ENCODE measurements at regions not wholly inside any gene's neighbourhood (a gene's known extent, or its start where the extent isn't known, plus 50 kb on each side); places are given as distances from the start of the nearest gene placed in this dataset.
A peak's percentile ranks its signal among the peaks of the same experiment; 100 is the strongest.
"Not testable (repeated sequence)": the region's sequence is repeated elsewhere in the genome, so short reads cannot be mapped to it uniquely, and the experiment has no call there.

DNA sequence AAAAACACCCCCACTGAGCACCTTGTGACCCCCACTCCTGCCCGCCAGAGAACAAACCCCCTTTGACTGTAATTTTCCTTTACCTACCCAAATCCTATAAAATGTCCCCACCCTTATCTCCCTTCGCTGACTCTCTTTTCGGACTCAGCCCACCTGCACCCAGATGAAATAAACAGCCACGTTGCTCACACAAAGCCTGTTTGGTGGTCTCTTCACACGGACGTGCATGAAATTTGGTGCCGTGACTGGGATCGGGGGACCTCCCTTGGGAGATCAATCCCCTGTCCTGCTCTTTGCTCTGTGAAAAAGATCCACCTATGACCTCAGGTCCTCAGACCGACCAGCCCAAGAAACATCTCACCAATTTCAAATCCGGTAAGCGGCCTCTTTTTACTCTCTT lies 419.8 kb downstream of the MAFB start:
- H3K27me3 ChIP-seq (ENCODE audit: control insufficient read depth in 5 of 5, insufficient read depth in 4 of 5, low read length in 5 of 5); H3K36me3 ChIP-seq (ENCODE audit: control insufficient read depth in 5 of 5, insufficient read depth in 5 of 5, low read length in 5 of 5); H3K9me3 ChIP-seq (ENCODE audit: control insufficient read depth in 5 of 5, low read length in 5 of 5); H3K9ac ChIP-seq (ENCODE audit: low read length in 5 of 5); H3K27ac ChIP-seq (ENCODE audit: low read depth, low read length); H3K4me3 ChIP-seq (ENCODE audit: low read depth in 1 of 5, low read length in 5 of 5); H3K4me1 ChIP-seq (ENCODE audit: control insufficient read depth in 5 of 5, insufficient read depth in 5 of 5, low read length in 5 of 5): not testable (repeated sequence)

DNA sequence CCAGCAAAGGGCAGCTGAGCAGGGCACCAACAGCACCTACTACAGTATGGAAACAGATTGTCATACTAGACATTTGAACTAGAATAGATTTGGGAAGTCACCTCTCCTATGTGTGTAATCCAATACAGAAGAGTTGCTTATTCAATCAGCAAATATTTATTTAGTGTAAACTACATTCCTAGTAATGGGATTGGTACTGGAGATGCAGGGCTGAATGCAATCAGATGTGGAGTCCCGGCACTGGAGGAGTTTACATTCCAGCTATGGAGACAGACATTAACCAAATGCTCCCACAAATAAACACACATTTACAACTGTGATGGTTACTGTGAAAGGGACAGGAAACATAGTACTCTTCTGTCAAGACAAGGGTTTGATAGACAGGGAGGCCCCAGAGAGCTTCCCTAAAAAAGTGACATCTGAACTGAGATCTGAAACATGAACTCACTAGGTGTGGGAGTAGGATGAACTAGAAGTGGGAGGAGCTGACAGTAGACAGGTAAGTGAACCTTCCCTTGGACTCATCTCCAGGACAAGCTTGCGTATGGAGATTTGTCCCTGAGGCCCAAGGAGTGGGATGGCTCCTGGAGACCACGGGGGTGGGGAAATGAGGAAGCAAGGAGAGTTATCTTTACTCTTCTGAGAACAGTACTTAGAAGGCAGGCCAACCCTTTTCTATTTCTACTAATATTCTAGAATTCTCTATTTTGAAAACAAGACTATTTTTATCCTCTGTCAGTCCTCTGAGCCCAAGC lies 420.5 kb downstream of the MAFB start:
- H3K4me1 ChIP-seq (ENCODE audit: control insufficient read depth in 5 of 5, insufficient read depth in 5 of 5, low read length in 5 of 5): peaks cover 0 to 11% (median 10%) of the 10 kb centered on the region in 5 donors
- no peaks in the 10 kb centered on the region for H3K36me3 ChIP-seq (ENCODE audit: control insufficient read depth in 5 of 5, insufficient read depth in 5 of 5, low read length in 5 of 5)
- H3K27ac ChIP-seq (ENCODE audit: low read depth, low read length): no peak overlapping the region
- no peaks in the 10 kb centered on the region for H3K9me3 ChIP-seq (ENCODE audit: control insufficient read depth in 5 of 5, low read length in 5 of 5)
- no peaks in the 10 kb centered on the region for H3K27me3 ChIP-seq (ENCODE audit: control insufficient read depth in 5 of 5, insufficient read depth in 4 of 5, low read length in 5 of 5)
- H3K9ac ChIP-seq (ENCODE audit: low read length in 5 of 5): no peak overlapping the region
- no peak overlapping the region for H3K4me3 ChIP-seq (ENCODE audit: low read depth in 1 of 5, low read length in 5 of 5)

DNA sequence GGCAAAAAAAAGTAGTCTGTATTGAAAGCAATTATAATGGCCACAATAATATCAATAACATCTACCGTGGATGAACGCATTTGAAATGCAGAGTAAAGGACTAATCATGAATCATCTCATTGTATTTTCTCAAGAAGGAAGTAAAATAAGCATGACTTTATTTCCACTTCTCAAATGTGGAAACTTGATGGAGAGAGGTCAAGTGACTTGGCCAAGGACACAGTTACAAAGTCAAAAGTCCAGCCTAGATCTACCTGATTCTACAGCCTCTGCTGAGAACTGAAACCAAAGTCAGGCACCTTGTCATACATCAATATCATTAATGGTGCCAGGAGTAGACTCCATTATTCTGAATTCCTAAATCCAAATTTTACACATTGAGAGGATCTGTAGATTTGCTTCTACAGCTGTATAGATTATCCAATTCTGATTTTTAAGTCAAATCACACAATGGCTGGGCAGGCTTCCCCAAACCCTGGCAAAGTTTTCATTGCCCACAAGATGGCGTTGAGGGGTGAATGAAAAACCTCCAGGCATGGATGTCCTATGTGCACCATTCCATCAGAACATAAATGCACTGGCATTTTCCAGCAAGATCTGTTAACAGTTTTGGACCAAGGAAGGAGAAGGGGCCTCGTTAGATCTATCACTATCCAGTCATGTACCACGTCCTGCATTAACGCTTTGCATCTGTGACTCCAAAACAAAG lies 423.1 kb downstream of the MAFB start:
- Histone ChIP-seq H3K9me3 (ENCODE audit: control insufficient read depth in 5 of 5, low read length in 5 of 5) (no peaks in the 10 kb centered on the region), H3K9ac (ENCODE audit: low read length in 5 of 5) (no peak overlapping the region), H3K4me1 (ENCODE audit: control insufficient read depth in 5 of 5, insufficient read depth in 5 of 5, low read length in 5 of 5) (peaks cover 0 to 17% (median 10%) of the 10 kb centered on the region in 5 donors), H3K27ac (ENCODE audit: low read depth, low read length) (no peak overlapping the region), H3K27me3 (ENCODE audit: control insufficient read depth in 5 of 5, insufficient read depth in 4 of 5, low read length in 5 of 5) (no peaks in the 10 kb centered on the region), H3K36me3 (ENCODE audit: control insufficient read depth in 5 of 5, insufficient read depth in 5 of 5, low read length in 5 of 5) (no peaks in the 10 kb centered on the region), H3K4me3 (ENCODE audit: low read depth in 1 of 5, low read length in 5 of 5) (no peak overlapping the region)

DNA sequence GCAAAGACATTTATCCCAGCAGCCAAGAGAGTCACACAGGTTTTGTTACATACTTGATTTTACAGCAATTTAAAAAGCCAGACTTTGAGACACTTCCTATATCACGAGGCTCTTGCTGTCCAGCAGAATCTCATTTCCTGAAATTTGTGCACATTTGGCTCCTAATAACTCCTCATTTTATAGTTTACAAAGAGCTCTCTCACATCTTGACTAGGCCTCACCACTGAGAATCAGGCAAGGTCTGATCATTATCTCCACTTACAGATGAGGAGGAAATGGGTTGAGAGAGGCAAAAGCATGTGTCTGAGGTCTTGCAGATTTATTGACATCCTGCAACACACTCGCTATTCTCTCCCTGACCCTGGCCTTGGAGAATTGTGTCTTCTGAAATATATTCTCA lies 426.8 kb downstream of the MAFB start:
- Histone ChIP-seq H3K9me3 (ENCODE audit: control insufficient read depth in 5 of 5, low read length in 5 of 5) (no peaks in the 10 kb centered on the region), H3K27me3 (ENCODE audit: control insufficient read depth in 5 of 5, insufficient read depth in 4 of 5, low read length in 5 of 5) (no peaks in the 10 kb centered on the region), H3K36me3 (ENCODE audit: control insufficient read depth in 5 of 5, insufficient read depth in 5 of 5, low read length in 5 of 5) (no peaks in the 10 kb centered on the region), H3K4me1 (ENCODE audit: control insufficient read depth in 5 of 5, insufficient read depth in 5 of 5, low read length in 5 of 5) (peaks cover 0 to 17% (median 10%) of the 10 kb centered on the region in 5 donors), H3K9ac (ENCODE audit: low read length in 5 of 5) (no peak overlapping the region), H3K27ac (ENCODE audit: low read depth, low read length) (no peak overlapping the region), H3K4me3 (ENCODE audit: low read depth in 1 of 5, low read length in 5 of 5) (no peak overlapping the region)

DNA sequence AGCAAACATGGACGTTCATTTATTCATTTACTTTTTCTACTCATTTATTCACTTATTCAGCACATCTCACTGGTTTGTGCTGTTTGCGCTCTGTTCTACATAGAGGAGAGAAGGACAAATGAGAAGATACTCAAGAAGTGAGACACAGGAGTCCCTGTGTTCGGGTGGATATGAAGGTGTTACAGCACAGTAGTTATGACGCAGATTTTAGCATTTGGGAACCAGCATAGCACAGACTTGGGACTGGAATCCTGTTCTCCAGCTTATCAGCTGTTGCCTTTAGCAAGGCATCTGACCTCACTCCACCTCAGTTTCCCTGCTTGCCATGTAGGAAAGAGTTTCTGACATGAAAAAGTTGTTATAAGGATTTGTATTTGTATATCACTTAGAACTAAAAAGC lies 430.1 kb downstream of the MAFB start:
- no peak overlapping the region for H3K27ac ChIP-seq (ENCODE audit: low read depth, low read length)
- no peak overlapping the region for H3K9ac ChIP-seq (ENCODE audit: low read length in 5 of 5)
- no peaks in the 10 kb centered on the region for H3K9me3 ChIP-seq (ENCODE audit: control insufficient read depth in 5 of 5, low read length in 5 of 5)
- H3K36me3 ChIP-seq (ENCODE audit: control insufficient read depth in 5 of 5, insufficient read depth in 5 of 5, low read length in 5 of 5): no peaks in the 10 kb centered on the region
- H3K4me1 ChIP-seq (ENCODE audit: control insufficient read depth in 5 of 5, insufficient read depth in 5 of 5, low read length in 5 of 5): peaks cover 3 to 30% (median 25%) of the 10 kb centered on the region in 5 donors
- no peak overlapping the region for H3K4me3 ChIP-seq (ENCODE audit: low read depth in 1 of 5, low read length in 5 of 5)
- H3K27me3 ChIP-seq (ENCODE audit: control insufficient read depth in 5 of 5, insufficient read depth in 4 of 5, low read length in 5 of 5): no peaks in the 10 kb centered on the region

DNA sequence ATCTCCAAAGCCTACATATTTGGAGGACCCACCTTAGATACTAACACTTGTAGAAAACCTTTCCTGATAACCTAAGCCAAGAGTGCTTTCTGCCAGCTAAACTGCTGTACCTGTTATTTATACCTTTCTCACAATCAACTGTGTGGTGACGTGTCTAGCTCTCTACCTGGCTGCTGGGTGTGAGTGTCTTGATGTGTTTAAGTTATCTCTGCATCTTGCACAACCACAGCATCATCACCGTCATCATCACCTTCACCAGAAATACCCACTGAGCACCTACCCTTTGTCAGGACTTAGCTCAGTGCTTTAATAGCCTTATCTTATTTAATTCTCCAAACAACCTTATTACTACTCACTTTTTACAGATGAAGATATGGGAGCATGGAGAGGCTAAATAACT lies 431.3 kb downstream of the MAFB start:
- Histone ChIP-seq H3K9me3 (ENCODE audit: control insufficient read depth in 5 of 5, low read length in 5 of 5) (no peaks in the 10 kb centered on the region), H3K4me3 (ENCODE audit: low read depth in 1 of 5, low read length in 5 of 5) (no peak overlapping the region), H3K4me1 (ENCODE audit: control insufficient read depth in 5 of 5, insufficient read depth in 5 of 5, low read length in 5 of 5) (peaks cover 2 to 34% (median 27%) of the 10 kb centered on the region in 5 donors), H3K27ac (ENCODE audit: low read depth, low read length) (no peak overlapping the region), H3K36me3 (ENCODE audit: control insufficient read depth in 5 of 5, insufficient read depth in 5 of 5, low read length in 5 of 5) (no peaks in the 10 kb centered on the region), H3K9ac (ENCODE audit: low read length in 5 of 5) (no peak overlapping the region), H3K27me3 (ENCODE audit: control insufficient read depth in 5 of 5, insufficient read depth in 4 of 5, low read length in 5 of 5) (no peaks in the 10 kb centered on the region)

DNA sequence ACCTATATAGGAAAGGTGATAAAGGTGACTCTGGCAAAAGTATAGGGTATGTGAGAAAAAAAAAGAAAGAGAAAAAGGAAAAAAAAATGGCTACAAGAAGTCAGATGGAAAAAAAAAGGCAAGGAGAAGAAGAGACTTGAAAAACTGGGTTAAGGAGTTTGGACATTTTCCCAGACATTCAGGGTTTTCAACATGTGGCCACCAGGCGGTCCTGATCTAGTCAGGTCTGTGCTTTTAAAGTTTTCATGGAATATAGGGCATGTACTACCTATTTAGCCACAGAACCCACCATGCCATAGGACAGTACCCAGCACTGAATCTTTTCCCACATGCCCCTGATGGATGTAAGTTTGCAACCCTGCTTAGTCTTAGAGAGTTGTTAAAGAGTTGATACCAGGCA lies 433.7 kb downstream of the MAFB start:
- Histone ChIP-seq H3K27ac (ENCODE audit: low read depth, low read length) (peak overlapping the region; percentile 34), H3K4me1 (ENCODE audit: control insufficient read depth in 5 of 5, insufficient read depth in 5 of 5, low read length in 5 of 5) (peaks cover 2 to 34% (median 21%) of the 10 kb centered on the region in 5 donors), H3K27me3 (ENCODE audit: control insufficient read depth in 5 of 5, insufficient read depth in 4 of 5, low read length in 5 of 5) (no peaks in the 10 kb centered on the region), H3K9ac (ENCODE audit: low read length in 5 of 5) (no peak overlapping the region), H3K9me3 (ENCODE audit: control insufficient read depth in 5 of 5, low read length in 5 of 5) (peaks cover 0 to 4% (median 2%) of the 10 kb centered on the region in 5 donors), H3K36me3 (ENCODE audit: control insufficient read depth in 5 of 5, insufficient read depth in 5 of 5, low read length in 5 of 5) (no peaks in the 10 kb centered on the region), H3K4me3 (ENCODE audit: low read depth in 1 of 5, low read length in 5 of 5) (no peak overlapping the region)

DNA sequence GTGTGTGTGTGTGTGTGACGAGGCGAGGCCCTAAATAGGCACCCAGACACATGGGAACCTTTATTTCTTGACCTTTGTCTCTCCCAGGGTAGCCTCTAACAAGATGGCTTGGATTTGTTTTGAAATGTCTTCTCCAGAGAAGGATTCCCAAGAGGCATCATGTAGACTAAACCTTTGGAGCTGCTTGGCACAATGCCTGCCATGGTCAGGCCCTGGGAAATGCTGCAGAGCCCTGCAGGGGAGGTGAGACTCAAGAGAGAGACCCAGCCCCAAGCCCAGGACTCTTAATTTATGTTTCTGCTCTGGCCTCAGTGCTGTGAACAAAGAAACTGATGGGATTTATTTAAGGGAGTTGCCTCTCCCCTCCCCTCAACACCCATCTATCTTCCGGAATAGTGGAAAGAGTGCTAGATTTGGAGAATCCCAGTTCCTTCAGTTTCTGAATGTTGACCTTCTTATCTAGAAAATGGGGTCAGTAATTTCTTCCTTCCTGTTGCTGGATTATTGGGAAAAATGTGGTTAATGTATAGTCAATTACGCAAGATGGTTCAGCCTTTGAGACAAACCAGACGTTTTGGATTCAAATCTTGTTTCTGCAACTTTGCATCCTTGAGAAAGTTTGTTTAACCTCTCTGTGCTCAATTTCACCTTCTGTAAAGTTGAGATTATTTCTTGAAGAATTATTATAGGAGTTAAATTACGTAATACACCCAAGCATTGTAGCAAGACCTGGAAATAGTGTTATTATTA lies 434.8 kb downstream of the MAFB start:
- H3K36me3 ChIP-seq (ENCODE audit: control insufficient read depth in 5 of 5, insufficient read depth in 5 of 5, low read length in 5 of 5): no peaks in the 10 kb centered on the region
- peaks cover 0 to 4% (median 2%) of the 10 kb centered on the region in 5 donors for H3K9me3 ChIP-seq (ENCODE audit: control insufficient read depth in 5 of 5, low read length in 5 of 5)
- no peak overlapping the region for H3K9ac ChIP-seq (ENCODE audit: low read length in 5 of 5)
- H3K4me1 ChIP-seq (ENCODE audit: control insufficient read depth in 5 of 5, insufficient read depth in 5 of 5, low read length in 5 of 5): peaks cover 2 to 31% (median 21%) of the 10 kb centered on the region in 5 donors
- no peaks in the 10 kb centered on the region for H3K27me3 ChIP-seq (ENCODE audit: control insufficient read depth in 5 of 5, insufficient read depth in 4 of 5, low read length in 5 of 5)
- H3K27ac ChIP-seq (ENCODE audit: low read depth, low read length): no peak overlapping the region
- no peak overlapping the region for H3K4me3 ChIP-seq (ENCODE audit: low read depth in 1 of 5, low read length in 5 of 5)

DNA sequence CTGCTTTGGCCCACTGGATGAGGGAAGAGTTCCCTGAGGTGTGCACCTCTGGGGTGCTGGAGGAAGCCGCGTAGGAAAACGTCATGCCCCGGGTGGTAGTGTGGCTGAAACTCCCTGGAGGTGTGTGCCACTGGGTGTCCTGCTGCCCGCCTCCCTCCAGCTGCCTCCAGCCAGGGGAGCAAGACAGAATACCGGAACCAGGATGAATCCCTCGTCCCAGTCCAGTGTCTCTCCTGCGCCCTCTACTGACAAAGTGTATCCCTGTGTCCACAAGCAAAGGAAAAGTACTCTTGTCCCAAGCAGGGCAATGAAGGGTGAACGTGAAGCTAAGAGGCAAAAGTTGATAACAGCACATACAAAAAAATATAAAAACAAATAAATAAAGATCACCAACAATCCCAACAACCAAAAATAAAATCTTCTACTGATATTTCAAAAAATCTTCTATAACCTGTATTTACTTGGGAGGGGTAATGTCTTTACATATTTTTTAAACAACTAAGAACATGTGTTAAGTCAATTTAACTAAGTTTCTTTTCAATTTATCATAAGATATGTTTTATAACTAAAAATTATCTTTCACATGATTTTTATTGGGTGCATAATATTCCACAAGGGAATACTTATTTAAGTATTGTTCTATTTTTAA lies 437.6 kb downstream of the MAFB start:
- no peaks in the 10 kb centered on the region for H3K27me3 ChIP-seq (ENCODE audit: control insufficient read depth in 5 of 5, insufficient read depth in 4 of 5, low read length in 5 of 5)
- no peak overlapping the region for H3K4me3 ChIP-seq (ENCODE audit: low read depth in 1 of 5, low read length in 5 of 5)
- H3K9me3 ChIP-seq (ENCODE audit: control insufficient read depth in 5 of 5, low read length in 5 of 5): peaks cover 0 to 4% (median 2%) of the 10 kb centered on the region in 5 donors
- no peak overlapping the region for H3K9ac ChIP-seq (ENCODE audit: low read length in 5 of 5)
- H3K4me1 ChIP-seq (ENCODE audit: control insufficient read depth in 5 of 5, insufficient read depth in 5 of 5, low read length in 5 of 5): peaks cover 2 to 31% (median 21%) of the 10 kb centered on the region in 5 donors
- no peaks in the 10 kb centered on the region for H3K36me3 ChIP-seq (ENCODE audit: control insufficient read depth in 5 of 5, insufficient read depth in 5 of 5, low read length in 5 of 5)
- H3K27ac ChIP-seq (ENCODE audit: low read depth, low read length): no peak overlapping the region

All from subcutaneous abdominal adipose tissue (tissue), 5 donors.